Thyroid gland (tissue), 4 donors: ENCODE measurements at regions not wholly inside any gene's neighbourhood (a gene's known extent, or its start where the extent isn't known, plus 50 kb on each side); places are given as distances from the start of the nearest gene placed in this dataset.

Experiments
- POLR2A ChIP-seq, 2 donors: fragments of 450-650 bp; IDR thresholded peaks; one replicate each; pipeline ENCODE4 v1.6.1; 2017; ENCODE audit warnings: antibody characterized with exemption in 2 of 2, mild to moderate bottlenecking in 2 of 2, moderate library complexity in 1 of 2
- TF ChIP-seq, protein P1 (sequence below), 6 experiments: fragments of 200-600 bp in 3 of 6; fragments of 450-650 bp in 3 of 6; sonication (generic) in 3 of 6; IDR thresholded peaks; one replicate each; pipeline ENCODE4 v1.5.1; 2016 to 2019; ENCODE audit warnings: antibody characterized with exemption in 6 of 6, mild to moderate bottlenecking in 2 of 6, inconsistent platforms in 1 of 6, moderate library complexity in 1 of 6

DNA sequence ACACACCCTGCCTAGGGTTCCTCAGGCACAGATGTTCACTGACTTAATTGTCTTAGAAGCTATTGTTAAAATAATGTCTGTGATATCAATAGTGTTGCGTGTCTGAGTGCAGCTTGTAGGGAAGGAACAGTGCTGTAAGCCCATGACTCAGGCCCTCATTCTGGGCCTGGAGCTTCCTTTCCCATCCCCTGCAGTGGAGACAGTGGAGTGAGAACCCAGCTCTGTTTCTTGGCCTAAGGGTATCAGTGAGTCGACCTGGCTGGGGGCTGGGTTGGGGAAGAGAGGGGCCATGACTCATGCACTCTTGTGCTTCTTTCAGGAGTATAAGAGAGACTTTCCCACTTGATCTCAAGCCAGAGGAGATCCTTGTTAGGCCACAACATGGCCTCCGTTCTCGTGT is 106.8 kb downstream of the HRH4 start:
- TF ChIP-seq, protein P1, sequence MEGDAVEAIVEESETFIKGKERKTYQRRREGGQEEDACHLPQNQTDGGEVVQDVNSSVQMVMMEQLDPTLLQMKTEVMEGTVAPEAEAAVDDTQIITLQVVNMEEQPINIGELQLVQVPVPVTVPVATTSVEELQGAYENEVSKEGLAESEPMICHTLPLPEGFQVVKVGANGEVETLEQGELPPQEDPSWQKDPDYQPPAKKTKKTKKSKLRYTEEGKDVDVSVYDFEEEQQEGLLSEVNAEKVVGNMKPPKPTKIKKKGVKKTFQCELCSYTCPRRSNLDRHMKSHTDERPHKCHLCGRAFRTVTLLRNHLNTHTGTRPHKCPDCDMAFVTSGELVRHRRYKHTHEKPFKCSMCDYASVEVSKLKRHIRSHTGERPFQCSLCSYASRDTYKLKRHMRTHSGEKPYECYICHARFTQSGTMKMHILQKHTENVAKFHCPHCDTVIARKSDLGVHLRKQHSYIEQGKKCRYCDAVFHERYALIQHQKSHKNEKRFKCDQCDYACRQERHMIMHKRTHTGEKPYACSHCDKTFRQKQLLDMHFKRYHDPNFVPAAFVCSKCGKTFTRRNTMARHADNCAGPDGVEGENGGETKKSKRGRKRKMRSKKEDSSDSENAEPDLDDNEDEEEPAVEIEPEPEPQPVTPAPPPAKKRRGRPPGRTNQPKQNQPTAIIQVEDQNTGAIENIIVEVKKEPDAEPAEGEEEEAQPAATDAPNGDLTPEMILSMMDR (IDR thresholded peaks at IDR 0.05): no peak
- no peak for TF ChIP-seq POLR2A (IDR thresholded peaks at IDR 0.05)
